Ramos (cell line): ENCODE measurements at regions not wholly inside any gene's neighbourhood (a gene's known extent, or its start where the extent isn't known, plus 50 kb on each side); places are given as distances from the start of the nearest gene placed in this dataset.

Experiments used
- in situ Hi-C: fragments of 300-500 bp; cut with MboI; formaldehyde crosslinking; loops from one replicate; pipeline ENCODE4 v1.14.3; 2022; ENCODE audit warnings: low sequenced_read_pairs; ENCODE audit not compliant: unreplicated experiment

DNA sequence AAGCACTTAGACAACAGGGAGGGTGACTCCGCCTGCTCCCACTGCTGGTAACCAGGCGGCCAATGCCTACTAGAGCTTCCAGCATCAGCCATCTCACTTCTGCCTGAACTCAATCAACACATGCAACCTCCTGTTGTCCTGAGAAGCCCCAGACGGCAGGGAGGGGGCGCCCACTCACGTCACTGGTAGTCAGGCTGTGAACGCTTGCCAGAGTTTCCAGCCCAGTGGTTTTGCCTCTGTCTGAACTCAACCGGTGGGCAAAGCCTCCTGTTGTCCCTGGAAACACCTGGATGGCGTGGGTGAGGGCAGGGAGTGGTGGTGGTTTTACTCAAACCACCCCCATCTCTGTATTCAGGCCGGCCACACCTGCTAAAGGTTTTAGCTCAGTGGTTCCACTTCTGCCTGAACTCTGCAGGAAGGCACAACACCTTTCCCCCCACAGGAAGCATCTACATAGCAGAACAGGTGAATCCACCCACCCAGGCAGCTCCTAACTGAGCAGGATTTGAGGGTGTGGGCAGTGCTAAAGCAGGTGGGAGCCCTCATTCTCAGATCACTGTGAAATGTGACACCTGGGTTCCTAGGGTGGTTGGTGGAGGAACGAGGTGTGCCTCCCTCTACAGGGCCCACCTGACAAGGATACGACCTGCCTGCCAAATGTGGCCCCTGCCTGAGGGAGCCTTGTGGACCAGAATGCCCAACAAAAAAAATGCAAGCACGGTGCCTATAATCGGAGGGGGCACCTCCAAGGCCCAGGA, 563.0 kb upstream of the SEMA3D start:
- in situ Hi-C loops = no loop called here

DNA sequence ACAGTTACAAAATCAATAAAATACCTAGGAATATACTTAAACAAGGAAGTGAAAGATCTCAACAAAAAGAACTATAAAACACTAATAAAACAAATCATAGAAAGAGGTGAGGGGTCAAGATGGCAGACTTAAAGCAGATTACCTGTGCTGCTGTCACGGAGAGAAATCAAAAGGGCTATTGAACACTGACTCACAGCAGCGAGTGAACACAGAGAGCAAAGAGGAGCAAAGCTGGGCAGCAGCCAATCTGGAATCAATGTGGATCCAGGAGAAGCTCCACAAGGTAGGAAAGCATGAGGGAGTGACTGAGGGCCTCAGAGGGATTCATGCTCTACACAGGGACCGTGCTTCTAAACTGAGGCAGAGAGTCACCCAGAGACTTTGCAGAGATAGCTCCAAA, 562.0 kb upstream of the SEMA3D start:
- in situ Hi-C loops = no loop called here

DNA sequence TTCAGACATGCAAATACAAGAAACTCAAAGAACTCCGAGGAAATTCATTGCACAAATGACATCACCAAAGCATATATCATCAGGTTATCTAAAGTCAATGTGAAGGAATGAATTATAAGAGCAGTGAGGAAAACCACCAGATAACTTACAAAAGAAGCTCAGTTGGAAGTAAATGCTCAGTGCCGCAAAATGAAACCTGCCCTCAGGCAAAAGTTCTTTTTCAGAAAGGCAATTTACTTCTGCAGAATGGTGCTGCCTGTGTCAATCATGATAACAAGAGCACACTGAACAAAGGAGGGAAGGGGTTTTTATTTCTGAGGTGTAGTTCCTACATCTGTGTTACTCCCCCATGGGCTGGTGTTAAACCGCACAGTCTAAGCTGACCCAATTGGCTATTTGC, 550.6 kb upstream of the SEMA3D start:
- in situ Hi-C loops = no loop called here

DNA sequence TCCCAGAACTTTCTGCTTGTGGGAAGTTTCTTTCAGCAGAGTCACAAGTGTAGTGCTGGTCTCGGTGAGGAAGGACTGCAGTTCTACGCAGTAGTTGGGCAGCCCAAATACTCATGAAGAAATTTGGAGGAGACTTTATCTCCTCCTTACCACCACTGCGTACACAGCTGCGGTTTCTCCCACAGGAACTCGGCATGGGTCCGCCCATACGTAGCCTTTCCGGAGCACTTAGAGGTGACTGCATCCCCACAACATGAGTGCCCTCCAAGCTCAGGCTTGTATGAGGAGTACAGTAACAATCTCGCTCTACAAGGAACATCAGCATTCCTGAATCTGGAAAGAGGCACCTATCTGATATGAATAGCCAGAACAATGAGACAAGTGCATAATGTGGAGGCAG, 549.2 kb upstream of the SEMA3D start:
- in situ Hi-C loops = no loop called here

DNA sequence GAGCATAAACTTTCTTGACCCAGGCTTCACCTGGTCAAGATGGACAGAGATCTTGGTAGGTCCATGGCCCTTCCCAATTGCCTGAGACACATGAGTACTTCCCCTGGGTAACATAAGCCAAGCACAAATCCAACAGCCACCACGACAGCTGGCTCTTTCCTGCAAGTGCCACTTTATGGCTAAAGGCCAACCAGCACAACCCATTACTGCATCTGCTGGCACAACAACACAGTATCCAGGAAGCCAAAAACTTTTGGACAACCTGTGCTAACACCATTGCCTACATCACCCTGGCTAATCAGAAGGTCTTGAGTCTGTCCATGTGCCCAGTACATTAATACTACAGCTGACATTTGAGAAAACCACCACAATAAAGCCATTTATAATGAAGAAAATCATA, 548.0 kb upstream of the SEMA3D start:
- in situ Hi-C loops = no loop called here

DNA sequence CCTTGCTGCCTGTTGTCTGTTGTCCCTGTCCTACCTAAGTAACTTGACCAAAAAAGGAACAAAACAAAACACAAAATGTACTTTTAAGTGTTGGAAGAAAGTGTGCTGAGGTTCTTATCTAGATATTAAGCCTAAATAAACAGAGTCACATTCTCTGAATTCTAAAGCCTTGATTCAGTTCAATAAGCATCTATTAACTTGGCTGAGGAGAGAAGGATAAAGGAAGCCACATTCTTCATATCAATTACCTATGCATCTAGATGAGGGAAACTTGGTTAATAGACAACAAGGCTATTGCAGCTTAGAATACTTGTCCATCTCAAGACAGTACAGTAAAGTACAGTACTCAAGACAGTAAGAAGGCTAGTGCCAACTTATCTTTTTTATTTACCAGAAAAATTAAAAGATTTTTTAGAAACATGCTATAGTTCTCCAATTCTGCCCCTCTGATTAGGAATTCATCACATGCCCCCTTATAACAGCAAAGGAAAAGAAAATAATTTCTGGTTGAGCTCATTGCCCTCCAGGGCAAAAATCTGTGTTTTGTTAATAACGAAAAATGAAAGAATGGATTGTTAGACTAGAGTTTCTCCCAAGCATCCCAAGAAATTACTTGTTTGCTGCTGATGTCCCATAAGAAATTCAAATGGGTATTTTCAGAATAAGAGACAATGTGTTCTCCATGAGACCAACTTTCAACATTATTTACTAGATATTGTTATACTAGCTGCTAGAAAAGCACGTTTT, 546.5 kb upstream of the SEMA3D start:
- in situ Hi-C loops = no loop called here

DNA sequence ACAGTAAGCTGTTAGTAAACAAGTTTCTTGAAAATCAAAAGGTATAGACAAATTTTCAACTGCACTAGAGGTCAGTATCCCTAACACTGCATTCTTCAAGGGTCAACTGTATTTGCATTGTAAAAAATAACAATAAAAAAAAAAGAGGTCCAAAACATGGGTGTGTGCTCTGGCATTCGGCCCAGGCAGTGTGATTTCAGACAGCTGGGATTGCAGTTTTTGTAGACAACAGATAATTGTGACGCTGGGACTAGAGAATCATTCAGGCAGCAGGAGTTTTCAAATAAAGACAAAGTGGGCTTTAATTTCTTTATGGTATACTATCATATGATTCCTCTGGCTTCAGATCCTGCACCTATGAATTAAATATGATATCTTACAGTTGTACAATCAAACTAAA, 543.2 kb upstream of the SEMA3D start:
- in situ Hi-C loops = no loop called here

DNA sequence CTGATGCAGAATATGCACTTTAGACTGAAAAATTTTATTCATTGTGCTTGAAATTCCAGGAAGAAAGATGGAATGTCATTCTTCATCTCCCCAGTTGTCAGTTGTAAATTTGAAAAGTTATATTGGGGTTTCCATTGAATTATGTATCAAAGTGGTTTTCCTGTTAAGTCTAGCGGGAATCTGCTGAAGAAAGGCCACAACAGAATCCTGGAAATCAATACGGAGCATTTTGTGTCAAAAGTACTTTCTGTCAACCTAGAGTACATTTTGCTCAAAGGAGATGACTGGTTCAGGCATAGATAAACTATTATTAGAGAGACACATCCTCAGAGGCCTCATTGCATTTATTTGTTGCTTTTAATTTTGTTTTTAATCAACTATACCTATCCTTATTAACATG, 538.2 kb upstream of the SEMA3D start:
- in situ Hi-C loops = no loop called here

DNA sequence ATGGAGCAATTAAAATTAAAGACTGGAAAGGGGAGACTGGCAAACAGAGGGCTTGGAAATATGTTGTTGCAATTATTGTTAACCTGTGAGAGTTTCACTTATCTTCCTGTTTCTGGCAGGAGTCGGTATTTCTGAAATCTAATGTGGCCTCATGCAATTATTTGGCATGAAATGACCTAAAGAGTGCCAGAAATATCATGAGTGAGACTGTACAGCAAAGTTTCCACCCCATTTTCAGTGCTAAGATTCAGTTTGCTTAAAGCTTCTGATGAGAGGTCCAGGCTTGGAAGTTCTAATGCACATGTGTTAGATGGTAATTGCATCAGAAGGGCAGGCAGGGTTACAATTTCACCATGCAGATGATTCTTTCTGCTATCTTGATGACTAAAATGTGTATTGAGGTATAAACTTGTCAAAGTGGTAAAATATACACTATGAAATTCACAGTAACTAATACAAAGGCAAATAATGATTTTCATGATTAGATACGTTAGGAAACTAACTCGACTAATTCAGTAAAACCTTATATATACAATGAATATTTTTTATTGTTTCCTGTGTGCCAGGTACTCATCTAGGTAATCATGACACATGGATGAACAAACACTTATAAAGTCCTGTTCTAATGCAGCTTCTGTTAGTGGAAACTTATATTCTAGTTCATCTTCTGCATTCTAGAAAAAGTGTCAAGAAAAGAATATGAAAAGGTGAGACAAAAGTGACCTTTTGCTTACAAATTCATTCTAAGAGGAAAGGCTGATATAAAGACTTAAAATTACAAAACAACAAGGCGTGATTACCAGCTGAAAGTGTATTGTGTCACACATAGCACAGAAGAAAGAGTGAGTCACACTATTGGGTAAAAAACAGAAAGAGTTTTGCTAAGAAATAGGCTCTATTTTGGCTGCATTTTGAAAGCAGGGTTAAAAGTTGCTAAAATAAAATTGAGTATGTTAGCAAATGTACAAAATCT, 533.4 kb upstream of the SEMA3D start:
- in situ Hi-C loops = no loop called here

DNA sequence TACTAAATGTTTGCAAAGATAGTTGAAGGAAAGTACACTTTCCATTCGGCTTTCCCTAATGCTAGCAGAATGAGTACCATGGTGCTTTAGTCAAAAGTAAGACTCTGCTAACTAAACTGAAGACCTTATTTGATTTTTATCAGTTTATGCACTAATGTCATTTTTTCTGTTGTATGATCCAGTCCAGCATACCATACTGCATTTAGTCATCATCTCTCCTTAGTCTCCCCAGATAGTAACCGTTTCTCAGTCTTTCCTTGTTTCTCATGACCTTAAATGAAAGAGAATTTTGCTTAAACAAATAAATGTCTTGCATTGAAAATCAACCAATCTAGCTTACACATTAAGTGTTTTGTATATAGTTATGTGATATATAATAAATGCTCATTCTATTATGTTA, 529.5 kb upstream of the SEMA3D start:
- in situ Hi-C loops = no loop called here

DNA sequence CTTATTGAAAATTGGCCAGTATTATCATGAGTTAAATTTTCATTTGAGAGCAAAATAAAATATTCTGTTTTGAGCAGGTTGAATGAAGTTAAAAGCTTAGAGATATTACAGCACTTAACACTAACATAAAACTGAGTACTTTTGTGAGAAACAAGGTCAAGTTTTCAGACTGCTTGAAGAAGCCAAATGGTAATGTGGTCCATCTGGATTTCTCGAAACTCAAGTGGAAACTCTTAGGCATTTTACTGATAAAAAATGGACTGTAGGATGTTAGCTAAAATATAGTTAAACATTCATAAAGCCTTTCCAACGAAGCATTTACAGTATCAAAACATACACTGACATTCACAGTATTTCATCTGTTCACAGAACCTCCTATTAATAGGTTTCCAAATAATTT, 528.1 kb upstream of the SEMA3D start:
- in situ Hi-C loops = no loop called here

DNA sequence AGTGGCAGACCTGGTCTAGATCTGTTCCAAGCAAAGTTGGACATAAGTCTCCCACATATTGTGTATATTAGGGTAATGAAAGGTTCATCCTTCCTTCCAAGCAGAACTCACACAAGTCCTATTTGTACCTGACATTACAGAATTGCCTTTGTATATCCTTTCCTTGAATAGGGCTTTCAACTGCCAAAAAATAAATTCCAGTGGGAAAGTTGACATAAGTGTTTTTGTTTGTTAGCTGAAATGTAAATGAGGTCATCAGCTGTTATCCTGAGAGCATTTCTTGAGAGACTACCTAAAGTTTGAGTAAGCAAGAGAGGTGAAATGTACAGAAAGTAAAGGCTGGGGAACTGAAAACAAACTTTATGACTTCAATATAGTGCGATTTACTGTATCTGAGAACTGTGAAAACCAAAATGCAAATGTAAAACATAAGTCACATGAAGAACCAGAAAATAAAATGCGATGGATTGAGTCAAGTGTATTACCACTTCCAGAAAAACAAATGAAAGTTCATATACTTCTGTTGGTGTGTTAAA, 527.3 kb upstream of the SEMA3D start:
- in situ Hi-C loops = no loop called here

DNA sequence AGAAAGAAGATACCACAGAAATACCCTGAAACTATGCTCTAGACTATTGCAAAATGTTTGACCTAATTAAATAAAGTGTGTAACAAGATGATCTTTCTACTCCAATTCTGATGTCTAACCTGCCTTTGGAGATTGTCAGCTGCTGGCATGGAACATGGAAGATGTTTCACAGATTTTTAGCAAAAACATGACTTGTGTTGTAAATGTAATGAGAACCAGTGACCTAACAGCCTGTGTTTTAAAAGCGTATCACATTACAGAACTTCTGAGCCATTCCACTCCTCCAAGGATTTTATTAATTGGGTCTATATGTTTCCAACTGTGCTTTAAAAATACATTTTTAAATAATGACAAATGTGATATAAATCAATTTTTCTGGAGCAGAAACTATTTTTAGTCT, 526.3 kb upstream of the SEMA3D start:
- in situ Hi-C loops = no loop called here

DNA sequence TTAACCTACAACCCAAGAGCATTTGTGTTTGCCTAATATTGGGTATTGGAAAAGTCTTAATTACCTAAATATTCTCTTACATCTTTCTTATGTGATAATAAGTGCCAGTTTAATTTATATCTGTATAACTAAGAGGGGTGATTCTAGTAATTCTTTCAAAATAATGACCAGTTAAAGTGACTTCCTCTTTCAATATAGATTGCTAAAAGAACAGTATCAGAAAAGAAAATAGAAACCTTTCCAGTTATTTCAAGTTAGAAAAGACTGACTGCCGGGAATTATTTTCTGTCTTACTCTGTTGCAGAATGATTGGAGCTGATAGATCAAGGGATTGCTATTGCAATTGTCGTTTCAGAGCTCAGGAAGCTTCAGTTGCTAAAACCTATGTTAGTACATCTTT, 525.0 kb upstream of the SEMA3D start:
- in situ Hi-C loops = no loop called here

DNA sequence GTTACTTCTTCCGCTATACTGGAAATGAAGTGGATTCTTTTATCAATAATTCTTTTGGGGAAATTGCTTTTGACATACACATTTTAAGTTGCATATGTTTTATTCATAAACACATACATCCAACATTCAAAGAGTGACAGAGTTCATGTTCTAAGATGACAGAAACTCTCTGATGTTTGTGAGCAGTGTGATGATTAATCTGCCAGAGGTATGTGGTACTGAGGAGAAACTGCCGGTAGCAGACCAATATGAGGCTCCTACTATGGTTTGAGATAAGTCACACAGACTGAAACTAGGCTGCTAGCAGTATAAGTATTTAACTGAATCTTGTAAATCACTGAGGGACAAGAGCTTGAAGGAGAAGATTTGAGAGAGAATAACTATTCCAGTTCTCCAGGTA, 524.1 kb upstream of the SEMA3D start:
- in situ Hi-C loops = no loop called here

DNA sequence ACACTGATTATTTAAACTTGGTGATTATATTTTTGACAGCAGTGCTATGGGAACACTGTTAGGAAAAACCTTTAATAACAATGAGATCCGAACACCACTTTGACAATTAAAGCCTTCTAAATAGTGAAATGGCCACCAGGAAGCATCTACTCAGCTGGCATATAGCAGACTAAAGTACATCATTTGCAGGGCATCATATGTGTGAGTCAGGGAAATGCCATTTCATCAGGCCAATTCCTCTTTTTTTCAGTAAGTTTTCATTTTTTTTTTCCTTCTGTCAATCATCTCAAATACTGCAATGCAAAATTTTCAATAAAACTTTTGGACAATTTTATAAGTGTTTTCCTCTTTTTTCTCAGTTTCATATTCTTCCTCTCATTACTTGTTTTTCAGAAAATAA, 521.4 kb upstream of the SEMA3D start:
- in situ Hi-C loops = no loop called here

DNA sequence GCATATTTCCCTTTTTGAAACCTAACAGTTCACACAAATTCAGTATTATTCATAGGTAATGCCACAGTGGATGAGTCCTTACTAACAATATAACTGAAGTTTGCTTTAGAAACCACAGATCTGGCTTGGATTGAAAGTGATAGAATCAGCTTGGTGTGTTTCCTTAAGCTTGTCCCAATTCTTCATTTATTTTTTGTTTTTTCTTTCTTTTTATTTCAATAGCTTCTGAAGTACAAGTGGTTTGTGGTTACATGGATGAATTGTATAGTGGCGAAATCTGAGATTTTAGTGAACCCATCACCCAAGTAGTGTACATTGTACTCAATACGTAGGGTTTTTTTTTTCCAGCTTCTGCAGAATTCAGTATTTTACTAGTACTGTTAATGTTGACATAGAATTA, 518.2 kb upstream of the SEMA3D start:
- in situ Hi-C loops = no loop called here

DNA sequence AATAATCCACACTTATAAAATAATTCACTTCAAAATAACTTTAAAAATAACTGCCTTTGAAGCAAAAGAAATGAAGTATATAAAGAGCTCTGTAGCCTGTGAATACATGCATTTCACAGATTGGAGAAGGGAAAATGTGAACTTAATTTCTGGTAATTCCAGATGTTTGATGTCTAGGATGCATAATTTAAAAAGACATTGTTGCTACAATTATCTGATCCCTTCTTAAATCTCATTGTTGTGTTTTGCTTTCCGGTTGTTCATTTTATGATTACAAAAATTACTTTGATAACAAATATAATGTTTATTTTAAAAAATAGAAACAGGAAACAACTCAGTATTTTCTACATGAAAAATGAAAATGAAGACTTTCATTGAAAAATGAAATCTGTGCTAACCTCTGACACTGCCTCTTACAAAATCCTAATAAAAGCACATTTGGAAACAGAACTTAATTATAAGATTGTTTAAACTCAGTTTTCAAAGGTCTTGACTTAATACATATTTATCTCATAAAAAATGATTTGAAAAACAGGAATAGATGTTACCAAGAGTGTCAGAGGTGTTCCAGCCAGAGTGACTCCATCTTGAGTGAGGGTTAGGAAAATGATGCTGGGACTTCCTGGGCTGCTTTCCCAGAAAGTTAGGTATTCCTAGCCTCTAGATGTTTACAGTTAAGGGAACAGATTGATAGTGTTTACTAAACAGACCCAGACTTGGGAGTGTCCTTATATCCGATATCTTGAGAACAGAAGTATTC, 516.6 kb upstream of the SEMA3D start:
- in situ Hi-C loops = no loop called here

DNA sequence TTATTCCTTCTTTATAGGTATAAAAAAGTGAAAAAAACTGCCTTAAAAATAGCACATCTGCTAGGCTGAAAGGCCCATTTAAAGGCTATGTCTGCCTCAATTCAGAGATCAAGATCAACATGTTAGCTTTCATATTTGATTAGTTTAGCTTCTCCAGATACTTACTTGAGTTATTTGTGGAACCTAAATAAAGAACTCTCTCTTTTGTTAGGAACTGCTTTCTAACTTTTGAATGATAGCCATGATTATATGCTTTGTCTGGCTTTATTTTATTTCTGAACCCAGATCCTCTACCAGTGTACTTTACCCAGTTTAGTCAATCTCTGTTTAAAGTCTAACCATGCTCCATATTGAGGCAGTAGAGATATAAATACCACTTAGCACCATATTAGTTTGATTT, 515.5 kb upstream of the SEMA3D start:
- in situ Hi-C loops = no loop called here

DNA sequence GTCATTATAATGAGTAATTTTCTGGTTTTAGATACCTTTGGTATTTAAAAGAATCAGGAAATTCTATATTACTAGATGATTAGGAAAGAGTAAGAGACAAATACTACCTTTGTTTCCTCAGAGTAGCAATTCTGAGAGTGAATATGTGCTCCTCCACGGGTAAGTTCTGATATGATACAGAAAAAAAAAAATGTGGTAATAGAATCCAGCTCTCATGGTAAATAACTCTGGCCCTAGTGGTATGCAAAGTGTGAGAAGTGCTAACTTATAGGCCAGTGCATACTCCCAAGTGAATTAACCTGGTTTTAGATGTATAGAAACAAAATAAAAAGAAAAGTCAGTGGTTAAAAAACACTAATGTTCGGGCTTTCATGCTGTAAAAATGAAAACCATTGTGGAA, 512.6 kb upstream of the SEMA3D start:
- in situ Hi-C loops = no loop called here
